ENCODE measurements at regions not wholly inside any gene's neighbourhood (a gene's known extent, or its start where the extent isn't known, plus 50 kb on each side); places are given as distances from the start of the nearest gene placed in this dataset.

GRCh38 chr16:76661691-76662235, 384.6 kb downstream of the CNTNAP4 start:
- no peak for TF ChIP-seq EZH2 (IDR thresholded peaks at IDR 0.05; ENCODE audit: insufficient read depth, poor library complexity, severe bottlenecking)
- no peak for TF ChIP-seq EZH2phosphoT487 (IDR thresholded peaks at IDR 0.05; ENCODE audit: insufficient read depth, low read depth)
